Astrocyte of the cerebellum (primary cell): ENCODE measurements at regions not wholly inside any gene's neighbourhood (a gene's known extent, or its start where the extent isn't known, plus 50 kb on each side); places are given as distances from the start of the nearest gene placed in this dataset.

ENCODE experiments used
- DNase-seq: peaks from one replicate; pipeline ENCODE4 v3.0.0-alpha.2; 2011; ENCODE audit warnings: low read depth
- H3K4me3 ChIP-seq: 2 replicates; pipeline ENCODE4 v1.5.1; 2011; ENCODE audit warnings: mild to moderate bottlenecking, low read depth, low read length, moderate library complexity
- CTCF ChIP-seq: IDR thresholded peaks from 2 replicates; pipeline ENCODE4 v1.5.1; 2012; ENCODE audit warnings: low read length, low read depth, moderate library complexity, mild to moderate bottlenecking; ENCODE audit errors: missing control alignments
- in situ Hi-C: cut with HindIII; loops from 2 replicates; pipeline ENCODE4 v1.10.0; 2017; ENCODE audit warnings: low sequenced_read_pairs

GRCh38 chr14:62558451-62558850 is 486.8 kb downstream of the KCNH5 start:
- H3K4me3 ChIP-seq: no peak overlapping the region
- no peak for DNase-seq
- in situ Hi-C loops: no loop called here
- no peak for TF ChIP-seq CTCF

- in situ Hi-C loops: no loop called here
- DNase-seq: no peak
- H3K4me3 ChIP-seq: no peak overlapping the region
- no peak for TF ChIP-seq CTCF
Observed at GRCh38 chr14:62585247-62585646, 460.0 kb downstream of the KCNH5 start.

- no peak for TF ChIP-seq CTCF
- no peak overlapping the region for H3K4me3 ChIP-seq
- in situ Hi-C loops: no loop called here
- no peak for DNase-seq
Observed at GRCh38 chr14:62592877-62593276, 452.4 kb downstream of the KCNH5 start.

DNA sequence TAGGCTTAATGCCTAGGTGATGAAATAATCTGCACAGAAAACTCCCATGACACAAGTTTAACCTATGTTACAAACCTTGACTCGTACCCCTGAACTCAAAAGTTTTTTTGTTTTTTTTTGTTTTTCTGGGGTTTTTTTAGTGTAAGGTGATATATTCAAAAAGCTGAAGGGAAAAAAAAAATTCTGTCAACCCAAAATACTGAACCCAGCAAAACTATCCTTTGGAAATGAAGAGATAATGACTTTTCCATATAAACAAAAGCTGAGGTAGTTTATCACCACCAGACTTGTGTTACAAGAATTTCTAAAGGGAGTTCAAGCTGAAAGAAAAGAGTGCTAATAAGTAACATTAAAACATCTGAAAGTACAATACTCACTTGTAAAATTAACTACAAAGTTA is 448.1 kb downstream of the KCNH5 start:
- no peak overlapping the region for H3K4me3 ChIP-seq
- DNase-seq: no peak
- no peak for TF ChIP-seq CTCF
- in situ Hi-C loops: no loop called here

GRCh38 chr14:62599616-62600385 is 445.5 kb downstream of the KCNH5 start:
- no peak for DNase-seq
- TF ChIP-seq CTCF: no peak
- in situ Hi-C loops: no loop called here
- H3K4me3 ChIP-seq: no peak overlapping the region

DNA sequence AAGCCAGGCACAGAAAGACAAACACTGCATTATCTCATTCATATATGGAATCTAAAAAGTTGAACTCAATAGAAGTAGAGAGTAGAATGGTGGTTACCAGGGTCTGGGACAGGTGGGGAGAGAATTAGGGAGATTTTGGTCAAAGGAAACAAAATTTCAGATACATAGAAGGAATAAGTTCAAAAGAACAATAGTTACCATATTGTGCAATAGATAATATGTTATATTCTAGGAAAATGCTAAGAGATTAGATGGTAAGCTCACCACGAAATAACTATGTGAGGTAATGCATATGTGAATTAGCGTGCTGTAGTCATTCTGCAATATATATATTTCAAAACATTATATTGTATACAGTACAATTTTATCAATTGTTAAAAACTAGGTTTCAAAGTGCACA is 442.5 kb downstream of the KCNH5 start:
- H3K4me3 ChIP-seq: no peak overlapping the region
- DNase-seq: no peak
- TF ChIP-seq CTCF: no peak
- in situ Hi-C loops: no loop called here
